ENCODE measurements at regions not wholly inside any gene's neighbourhood (a gene's known extent, or its start where the extent isn't known, plus 50 kb on each side); places are given as distances from the start of the nearest gene placed in this dataset.
A peak's percentile ranks its signal among the peaks of the same experiment; 100 is the strongest.
"Not testable (repeated sequence)": the region's sequence is repeated elsewhere in the genome, so short reads cannot be mapped to it uniquely, and the experiment has no call there.

- FAIRE-seq: not testable (repeated sequence)
Measured at GRCh38 chr2:89233931-89234330, 542.5 kb downstream of the RPIA start.

- FAIRE-seq: not testable (repeated sequence)
Measured at GRCh38 chr2:89234818-89235466, 543.5 kb downstream of the RPIA start.

- not testable (repeated sequence) for FAIRE-seq
Measured at GRCh38 chr2:89236832-89237450, 545.5 kb downstream of the RPIA start.

GRCh38 chr2:89237783-89238182 is 546.3 kb downstream of the RPIA start:
- not testable (repeated sequence) for FAIRE-seq

- FAIRE-seq: not testable (repeated sequence)
Measured at GRCh38 chr2:89243114-89243700, 551.7 kb downstream of the RPIA start.

GRCh38 chr2:89244407-89244806 is 552.9 kb downstream of the RPIA start:
- FAIRE-seq: not testable (repeated sequence)

- not testable (repeated sequence) for FAIRE-seq
Measured at GRCh38 chr2:89245478-89245877, 554.0 kb downstream of the RPIA start.

- not testable (repeated sequence) for FAIRE-seq
Measured at GRCh38 chr2:89246027-89246426, 554.6 kb downstream of the RPIA start.

- FAIRE-seq: not testable (repeated sequence)
Measured at GRCh38 chr2:89246620-89247019, 555.1 kb downstream of the RPIA start.

- FAIRE-seq: not testable (repeated sequence)
Measured at GRCh38 chr2:89255013-89255412, 563.5 kb downstream of the RPIA start.

- not testable (repeated sequence) for FAIRE-seq
Measured at GRCh38 chr2:89273443-89273842, 582.0 kb downstream of the RPIA start.

- not testable (repeated sequence) for FAIRE-seq
Measured at GRCh38 chr2:89280536-89280935, 589.1 kb downstream of the RPIA start.

GRCh38 chr2:89286448-89287080 is 595.1 kb downstream of the RPIA start:
- not testable (repeated sequence) for FAIRE-seq

- FAIRE-seq: not testable (repeated sequence)
Measured at GRCh38 chr2:89287084-89287483, 595.6 kb downstream of the RPIA start.

GRCh38 chr2:89291717-89292298 is 600.3 kb downstream of the RPIA start:
- FAIRE-seq: not testable (repeated sequence)

- not testable (repeated sequence) for FAIRE-seq
Measured at GRCh38 chr2:89293399-89293798, 601.9 kb downstream of the RPIA start.

GRCh38 chr2:89294335-89294734 is 602.9 kb downstream of the RPIA start:
- FAIRE-seq: not testable (repeated sequence)

GRCh38 chr2:89296820-89297398 is 605.4 kb downstream of the RPIA start:
- FAIRE-seq: not testable (repeated sequence)

- FAIRE-seq: not testable (repeated sequence)
Measured at GRCh38 chr2:89299196-89299595, 607.7 kb downstream of the RPIA start.

GRCh38 chr2:89305623-89306022 is 614.1 kb downstream of the RPIA start:
- FAIRE-seq: not testable (repeated sequence)

- FAIRE-seq: peak; percentile 62
Measured at GRCh38 chr2:89306869-89307637, 615.6 kb downstream of the RPIA start.

GRCh38 chr2:89318990-89319389 is 627.5 kb downstream of the RPIA start:
- FAIRE-seq: not testable (repeated sequence)

Measured in islet of Langerhans (tissue), 1 donor.